ENCODE measurements at regions not wholly inside any gene's neighbourhood (a gene's known extent, or its start where the extent isn't known, plus 50 kb on each side); places are given as distances from the start of the nearest gene placed in this dataset.

- H3K4me2 ChIP-seq (ENCODE audit: insufficient read depth, low read length) = no peak overlapping the region
- H3K9me3 ChIP-seq (ENCODE audit: insufficient read depth, low read length, severe bottlenecking) = no peaks in the 10 kb centered on the region
- H3K36me3 ChIP-seq (ENCODE audit: insufficient read depth, low read length) = no peaks in the 10 kb centered on the region
- DNase-seq = peak; percentile 41
- no peak for TF ChIP-seq EZH2 (IDR thresholded peaks at IDR 0.05; ENCODE audit: borderline replicate concordance, low read depth, low read length, severe bottlenecking)
- no peak for TF ChIP-seq CTCF (IDR thresholded peaks at IDR 0.05; ENCODE audit: borderline replicate concordance, extremely low read depth, low read length, poor library complexity, severe bottlenecking)
- no peak overlapping the region for H3K4me3 ChIP-seq (ENCODE audit: low read depth in 1 of 2, low read length in 2 of 2)
- H3K79me2 ChIP-seq (ENCODE audit: insufficient read depth, low read length) = no peaks in the 10 kb centered on the region
- ATAC-seq (ENCODE audit: insufficient read depth, low read depth) = peak; percentile 99
- no peaks in the 10 kb centered on the region for H3K27me3 ChIP-seq (ENCODE audit: insufficient read depth, low read length, poor library complexity)
- H4K20me1 ChIP-seq (ENCODE audit: insufficient read depth, low read length) = no peaks in the 10 kb centered on the region
- no peak overlapping the region for H2AFZ ChIP-seq (ENCODE audit: low read depth, low read length)
- no peaks in the 10 kb centered on the region for H3K4me1 ChIP-seq (ENCODE audit: insufficient read depth, low read length)
- H3K9ac ChIP-seq (ENCODE audit: low read depth, low read length) = no peak overlapping the region
- H3K27ac ChIP-seq (ENCODE audit: low read length) = no peak overlapping the region
Observed at GRCh38 chr18:76565238-76566173, 70.5 kb upstream of the ZNF516 start.

GRCh38 chr18:76564655-76565237 lies 69.7 kb upstream of the ZNF516 start:
- TF ChIP-seq EZH2 (IDR thresholded peaks at IDR 0.05; ENCODE audit: borderline replicate concordance, low read depth, low read length, severe bottlenecking) (no peak), CTCF (IDR thresholded peaks at IDR 0.05; ENCODE audit: borderline replicate concordance, extremely low read depth, low read length, poor library complexity, severe bottlenecking) (no peak)
- H3K79me2 ChIP-seq (ENCODE audit: insufficient read depth, low read length) = no peaks in the 10 kb centered on the region
- no peak overlapping the region for H3K4me3 ChIP-seq (ENCODE audit: low read depth in 1 of 2, low read length in 2 of 2)
- no peak overlapping the region for H3K4me2 ChIP-seq (ENCODE audit: insufficient read depth, low read length)
- no peak overlapping the region for H3K27ac ChIP-seq (ENCODE audit: low read length)
- no peaks in the 10 kb centered on the region for H4K20me1 ChIP-seq (ENCODE audit: insufficient read depth, low read length)
- ATAC-seq (ENCODE audit: insufficient read depth, low read depth) (no peak), DNase-seq (no peak)
- no peak overlapping the region for H3K9ac ChIP-seq (ENCODE audit: low read depth, low read length)
- no peaks in the 10 kb centered on the region for H3K4me1 ChIP-seq (ENCODE audit: insufficient read depth, low read length)
- H3K9me3 ChIP-seq (ENCODE audit: insufficient read depth, low read length, severe bottlenecking) = no peaks in the 10 kb centered on the region
- H2AFZ ChIP-seq (ENCODE audit: low read depth, low read length) = no peak overlapping the region
- no peaks in the 10 kb centered on the region for H3K27me3 ChIP-seq (ENCODE audit: insufficient read depth, low read length, poor library complexity)
- no peaks in the 10 kb centered on the region for H3K36me3 ChIP-seq (ENCODE audit: insufficient read depth, low read length)

GRCh38 chr18:76564117-76564516 lies 69.1 kb upstream of the ZNF516 start:
- TF ChIP-seq CTCF (IDR thresholded peaks at IDR 0.05; ENCODE audit: borderline replicate concordance, extremely low read depth, low read length, poor library complexity, severe bottlenecking) = no peak
- no peak for TF ChIP-seq EZH2 (IDR thresholded peaks at IDR 0.05; ENCODE audit: borderline replicate concordance, low read depth, low read length, severe bottlenecking)
- Histone ChIP-seq H3K9me3 (ENCODE audit: insufficient read depth, low read length, severe bottlenecking) (no peaks in the 10 kb centered on the region), H2AFZ (ENCODE audit: low read depth, low read length) (no peak overlapping the region), H3K36me3 (ENCODE audit: insufficient read depth, low read length) (no peaks in the 10 kb centered on the region), H3K79me2 (ENCODE audit: insufficient read depth, low read length) (no peaks in the 10 kb centered on the region), H3K4me2 (ENCODE audit: insufficient read depth, low read length) (no peak overlapping the region), H3K4me3 (ENCODE audit: low read depth in 1 of 2, low read length in 2 of 2) (no peak overlapping the region), H4K20me1 (ENCODE audit: insufficient read depth, low read length) (no peaks in the 10 kb centered on the region), H3K27ac (ENCODE audit: low read length) (no peak overlapping the region), H3K27me3 (ENCODE audit: insufficient read depth, low read length, poor library complexity) (no peaks in the 10 kb centered on the region), H3K9ac (ENCODE audit: low read depth, low read length) (no peak overlapping the region), H3K4me1 (ENCODE audit: insufficient read depth, low read length) (no peaks in the 10 kb centered on the region)
- ATAC-seq (ENCODE audit: insufficient read depth, low read depth) = no peak
- DNase-seq = no peak

Measured in DND-41 (cell line).